ENCODE measurements at regions not wholly inside any gene's neighbourhood (a gene's known extent, or its start where the extent isn't known, plus 50 kb on each side); places are given as distances from the start of the nearest gene placed in this dataset.

GRCh38 chr15:70164910-70165715 lies 67.4 kb upstream of the TLE3 start:
- DNase-seq = no peak

GRCh38 chr15:70164156-70164900 lies 66.6 kb upstream of the TLE3 start:
- no peak for DNase-seq

- no peak for DNase-seq
Measured at GRCh38 chr15:70160803-70161565, 63.3 kb upstream of the TLE3 start.

GRCh38 chr15:70160267-70160666 lies 62.5 kb upstream of the TLE3 start:
- no peak for DNase-seq

- no peak for DNase-seq
Measured at GRCh38 chr15:70159713-70160009, 61.9 kb upstream of the TLE3 start.

GRCh38 chr15:70159001-70159712 lies 61.4 kb upstream of the TLE3 start:
- DNase-seq = no peak

- DNase-seq = no peak
Measured at GRCh38 chr15:70158309-70159000, 60.7 kb upstream of the TLE3 start.

- DNase-seq = no peak
Measured at GRCh38 chr15:70156671-70157271, 59.1 kb upstream of the TLE3 start.

- no peak for DNase-seq
Measured at GRCh38 chr15:70154718-70155347, 57.1 kb upstream of the TLE3 start.

GRCh38 chr15:70153921-70154717 lies 56.4 kb upstream of the TLE3 start:
- DNase-seq = no peak

GRCh38 chr15:70152070-70152480 lies 54.4 kb upstream of the TLE3 start:
- DNase-seq = no peak

GRCh38 chr15:70151462-70151861 lies 53.7 kb upstream of the TLE3 start:
- DNase-seq = no peak

- DNase-seq = no peak
Measured at GRCh38 chr15:70151003-70151402, 53.3 kb upstream of the TLE3 start.

- DNase-seq = no peak
Measured at GRCh38 chr15:70150405-70150747, 52.7 kb upstream of the TLE3 start.

- no peak for DNase-seq
Measured at GRCh38 chr15:70149667-70150404, 52.1 kb upstream of the TLE3 start.

- DNase-seq = no peak
Measured at GRCh38 chr15:70147778-70148177, 50.1 kb upstream of the TLE3 start.

Measured in activated CD4-positive, alpha-beta T cell treated with anti-CD3 and anti-CD28 coated beads for 4 hours (primary cell).